ENCODE measurements at regions not wholly inside any gene's neighbourhood (a gene's known extent, or its start where the extent isn't known, plus 50 kb on each side); places are given as distances from the start of the nearest gene placed in this dataset.

GRCh38 chrX:84748965-84749656 is 246.9 kb upstream of the HDX start:
- no peak for TF ChIP-seq CTCF (IDR thresholded peaks at IDR 0.05)
- no peak for TF ChIP-seq EZH2 (IDR thresholded peaks at IDR 0.05; ENCODE audit: borderline replicate concordance, insufficient read depth, low read depth, low read length, poor library complexity, severe bottlenecking)

All from B cell (primary cell).